H1 (cell line): ENCODE measurements at regions not wholly inside any gene's neighbourhood (a gene's known extent, or its start where the extent isn't known, plus 50 kb on each side); places are given as distances from the start of the nearest gene placed in this dataset.

Source experiments
- CTCF ChIA-PET: fragments of 300-600 bp; sonication (Branson Sonifier 250); formaldehyde crosslinking; loops from one replicate; lab custom pipeline; 2021; ENCODE audit not compliant: partially characterized antibody; lab: Charles Lee
- POLR2A ChIA-PET: fragments of 300-600 bp; sonication (Branson Sonifier 250); formaldehyde crosslinking; loops from one replicate; lab custom pipeline; 2021; ENCODE audit warnings: inconsistent platforms; ENCODE audit not compliant: partially characterized antibody; lab: Charles Lee
- DNase-seq, 2 experiments: peaks; one replicate each; pipeline versions ENCODE4 v3.0.0 to v3.0.0-alpha.2; 2010 to 2022; ENCODE audit warnings: low spot score in 2 of 2, low read depth in 1 of 2, mixed read lengths in 1 of 2
- FAIRE-seq: peaks from 2 replicates; lab custom pipeline; 2011; peaks lifted over from hg19 to GRCh38; lab: Jason Lieb, UNC
- H2AFZ ChIP-seq: 2 replicates; pipeline ENCODE4 v1.8.1; 2012; ENCODE audit warnings: low read length, inconsistent platforms
- H2AK5ac ChIP-seq: 2 replicates; pipeline ENCODE4 v1.6.1; 2013; ENCODE audit warnings: low read depth, low read length
- H2BK120ac ChIP-seq: replicated peaks from 2 replicates; pipeline ENCODE3; 2013; ENCODE audit warnings: low read depth, low read length, inconsistent platforms
- H2BK12ac ChIP-seq: 2 replicates; pipeline ENCODE4 v1.6.1; 2013; ENCODE audit warnings: low read depth, low read length
- H2BK15ac ChIP-seq: 2 replicates; pipeline ENCODE4 v1.6.1; 2013; ENCODE audit warnings: low read length
- H2BK20ac ChIP-seq: 2 replicates; pipeline ENCODE4 v1.6.1; 2013; ENCODE audit warnings: low read length
- H2BK5ac ChIP-seq: 2 replicates; pipeline ENCODE4 v1.6.1; 2013; ENCODE audit warnings: low read depth, low read length
- H3K14ac ChIP-seq: 2 replicates; pipeline ENCODE4 v1.6.1; 2013; ENCODE audit warnings: inconsistent platforms; ENCODE audit not compliant: insufficient read length
- H3K18ac ChIP-seq: 2 replicates; pipeline ENCODE4 v1.6.1; 2013; ENCODE audit warnings: low read length; ENCODE audit errors: extremely low read depth
- H3K23ac ChIP-seq: 2 replicates; pipeline ENCODE4 v1.6.1; 2013; ENCODE audit warnings: inconsistent platforms; ENCODE audit not compliant: insufficient read length
- H3K23me2 ChIP-seq: 2 replicates; pipeline ENCODE4 v1.6.1; 2013; ENCODE audit warnings: low read depth, low read length
- H3K27ac ChIP-seq: 2 replicates; pipeline ENCODE4 v1.6.1; 2011; ENCODE audit warnings: low read depth, low read length, inconsistent platforms
- H3K27me3 ChIP-seq, 4 experiments: replicated peaks in 1 of 4; 1 replicate in 1 of 4; 2 replicates in 3 of 4; pipeline versions ENCODE4 v1.6.1 to v1.8.1; 2011 to 2013; ENCODE audit warnings: low read length in 3 of 4, mild to moderate bottlenecking in 3 of 4, inconsistent platforms in 2 of 4, mixed read lengths in 2 of 4, moderate library complexity in 1 of 4; ENCODE audit not compliant: control insufficient read depth in 3 of 4, insufficient read depth in 3 of 4; ENCODE audit errors: extremely low read depth in 1 of 4
- H3K36me3 ChIP-seq, 4 experiments: 2 replicates each; pipeline versions ENCODE4 v1.6.1 to v1.8.1; 2011 to 2013; ENCODE audit warnings: mild to moderate bottlenecking in 4 of 4, low read length in 3 of 4, moderate library complexity in 2 of 4, control low read depth in 1 of 4, inconsistent platforms in 1 of 4; ENCODE audit not compliant: insufficient read depth in 4 of 4, control insufficient read depth in 2 of 4
- H3K4ac ChIP-seq: replicated peaks from 2 replicates; pipeline ENCODE3; 2013; ENCODE audit warnings: low read length, low read depth, mixed read lengths, inconsistent platforms; ENCODE audit not compliant: insufficient read length
- H3K4me1 ChIP-seq, 4 experiments: replicated peaks in 1 of 4; 1 replicate in 1 of 4; 2 replicates in 3 of 4; pipeline versions ENCODE4 v1.6.1 to v1.8.1; 2011 to 2013; ENCODE audit warnings: low read length in 3 of 4, inconsistent platforms in 2 of 4, mixed read lengths in 1 of 4; ENCODE audit not compliant: insufficient read depth in 4 of 4, control insufficient read depth in 3 of 4
- H3K4me2 ChIP-seq, 2 experiments: 2 replicates each; pipeline versions ENCODE4 v1.6.1 to v1.8.1; 2011 to 2013; ENCODE audit warnings: low read depth in 2 of 2, low read length in 2 of 2, control low read depth in 1 of 2, inconsistent platforms in 1 of 2, mild to moderate bottlenecking in 1 of 2; ENCODE audit not compliant: insufficient read depth in 1 of 2
- H3K4me3 ChIP-seq, 4 experiments: fragments of 200-600, 300-600 bp in 1 of 4; sonication (generic), shearing (Covaris generic), sonication (Bioruptor Twin) in 1 of 4; 2 replicates each; pipeline versions ENCODE4 v1.5.1 to v1.8.1; 2011 to 2016; ENCODE audit warnings: low read length in 4 of 4, low read depth in 3 of 4, control low read depth in 2 of 4, inconsistent platforms in 2 of 4, mild to moderate bottlenecking in 2 of 4, mixed read lengths in 1 of 4, moderate library complexity in 1 of 4; ENCODE audit not compliant: insufficient read depth in 2 of 4; ENCODE audit errors: extremely low read depth in 1 of 4
- H3K56ac ChIP-seq: replicated peaks from 2 replicates; pipeline ENCODE3; 2013; ENCODE audit warnings: low read depth, mild to moderate bottlenecking, mixed read lengths, low read length, inconsistent platforms; ENCODE audit not compliant: insufficient read length
- H3K79me1 ChIP-seq: 2 replicates; pipeline ENCODE4 v1.6.1; 2013; ENCODE audit warnings: low read depth, low read length, control low read depth
- H3K79me2 ChIP-seq, 2 experiments: 2 replicates each; pipeline versions ENCODE4 v1.6.1 to v1.8.1; 2012 to 2013; ENCODE audit warnings: low read length in 2 of 2, mild to moderate bottlenecking in 2 of 2, inconsistent platforms in 1 of 2; ENCODE audit not compliant: insufficient read depth in 2 of 2, control insufficient read depth in 1 of 2
- H3K9ac ChIP-seq, 4 experiments: replicated peaks in 1 of 4; 1 replicate in 1 of 4; 2 replicates in 3 of 4; pipeline versions ENCODE4 v1.6.1 to v1.8.1; 2011 to 2013; ENCODE audit warnings: low read depth in 3 of 4, low read length in 3 of 4, control low read depth in 2 of 4, mild to moderate bottlenecking in 2 of 4, moderate library complexity in 2 of 4, inconsistent platforms in 1 of 4; ENCODE audit errors: extremely low read depth in 1 of 4
- H3K9me3 ChIP-seq, 2 experiments: 2 replicates each; pipeline versions ENCODE4 v1.6.1 to v1.8.1; 2012 to 2013; ENCODE audit warnings: mild to moderate bottlenecking in 2 of 2, moderate library complexity in 2 of 2, control low read depth in 1 of 2, inconsistent platforms in 1 of 2, low read depth in 1 of 2, low read length in 1 of 2, mixed read lengths in 1 of 2; ENCODE audit not compliant: insufficient read depth in 2 of 2
- H4K20me1 ChIP-seq, 2 experiments: replicated peaks in 1 of 2; 2 replicates each; pipeline versions ENCODE3 to v1.8.1; 2011 to 2013; ENCODE audit warnings: inconsistent platforms in 2 of 2, low read length in 2 of 2, mild to moderate bottlenecking in 1 of 2; ENCODE audit not compliant: insufficient read depth in 2 of 2, control insufficient read depth in 1 of 2
- H4K5ac ChIP-seq: 2 replicates; pipeline ENCODE4 v1.6.1; 2013; ENCODE audit warnings: low read length, low read depth, mixed read lengths, inconsistent platforms; ENCODE audit not compliant: insufficient read length
- H4K8ac ChIP-seq: 2 replicates; pipeline ENCODE4 v1.8.0; 2013; ENCODE audit warnings: mild to moderate bottlenecking, moderate library complexity, low read length, inconsistent platforms; ENCODE audit not compliant: insufficient read depth; ENCODE audit errors: extremely low read depth
- H4K91ac ChIP-seq: replicated peaks from 2 replicates; pipeline ENCODE3; 2013; ENCODE audit warnings: low read length, mixed read lengths, inconsistent platforms; ENCODE audit not compliant: insufficient read length
- E2F6 ChIP-seq: IDR thresholded peaks from 2 replicates; pipeline ENCODE4 v1.6.1; 2012; ENCODE audit warnings: inconsistent platforms
- WGBS, 2 experiments: shearing (Covaris generic) in 1 of 2; methylation state at CpG; one replicate each; pipeline versions ENCODE4 v1.1.6 to v1.1.7; 2013 to 2015; ENCODE audit warnings: low lambda C conversion rate in 2 of 2, mixed read lengths in 2 of 2, inconsistent platforms in 1 of 2, low coverage in 1 of 2, missing lambda C conversion rate in 1 of 2; ENCODE audit not compliant: insufficient replicate concordance in 2 of 2, insufficient coverage in 1 of 2, insufficient read length in 1 of 2; ENCODE audit errors: extremely low coverage in 1 of 2, missing lambda C conversion rate in 1 of 2; 5-methylcytosine and 5-hydroxymethylcytosine counted together

- DNase-seq, result no peak
- H3K18ac ChIP-seq, result no peak overlapping the region
- FAIRE-seq, result no peak
- no peak overlapping the region for H2BK5ac ChIP-seq
- H4K8ac ChIP-seq, result no peak overlapping the region
- no peak overlapping the region for H3K4me3 ChIP-seq
- H4K20me1 ChIP-seq, result no peaks in the 10 kb centered on the region
- H2BK120ac ChIP-seq, result no peak overlapping the region
- no peak for TF ChIP-seq E2F6
- H2BK20ac ChIP-seq, result no peak overlapping the region
- no peak overlapping the region for H3K56ac ChIP-seq
- no peak overlapping the region for H3K4ac ChIP-seq
- H3K23me2 ChIP-seq, result no peaks in the 10 kb centered on the region
- H3K79me2 ChIP-seq, result no peaks in the 10 kb centered on the region
- H3K9ac ChIP-seq, result no peak overlapping the region
- H3K9me3 ChIP-seq, result no peaks in the 10 kb centered on the region
- H2AK5ac ChIP-seq, result no peak overlapping the region
- no peak overlapping the region for H3K23ac ChIP-seq
- POLR2A ChIA-PET, result no interaction called here
- H2AFZ ChIP-seq, result no peak overlapping the region
- no peaks in the 10 kb centered on the region for H3K36me3 ChIP-seq
- no peaks in the 10 kb centered on the region for H3K79me1 ChIP-seq
- CTCF ChIA-PET, result no interaction called here
- no peak overlapping the region for H3K27ac ChIP-seq
- 79% methylated on average over 2 of the region's 2 CpGs; no CpG with 5 or more reads in 1 of the 2 experiments for WGBS, 2 experiments
- H2BK15ac ChIP-seq, result no peak overlapping the region
- H4K5ac ChIP-seq, result no peak overlapping the region
- no peak overlapping the region for H3K4me2 ChIP-seq
- H4K91ac ChIP-seq, result no peak overlapping the region
- no peaks in the 10 kb centered on the region for H3K27me3 ChIP-seq
- no peaks in the 10 kb centered on the region for H3K4me1 ChIP-seq
- no peak overlapping the region for H3K14ac ChIP-seq
- H2BK12ac ChIP-seq, result no peak overlapping the region
Measured at GRCh38 chr3:99356696-99357095, 281.7 kb upstream of the COL8A1 start.
